ENCODE measurements at regions not wholly inside any gene's neighbourhood (a gene's known extent, or its start where the extent isn't known, plus 50 kb on each side); places are given as distances from the start of the nearest gene placed in this dataset.

- no peak overlapping the region for H3K9ac ChIP-seq
- no peak overlapping the region for H3K4me3 ChIP-seq (ENCODE audit: low read depth, low read length)
- H3K9me3 ChIP-seq (ENCODE audit: control insufficient read depth, low read length) = no peaks in the 10 kb centered on the region
- no peak for TF ChIP-seq CTCF (IDR thresholded peaks at IDR 0.05)
- H3K79me2 ChIP-seq = no peaks in the 10 kb centered on the region
- H3K36me3 ChIP-seq (ENCODE audit: control insufficient read depth, insufficient read depth, low read length) = no peaks in the 10 kb centered on the region
- no peak overlapping the region for H2AFZ ChIP-seq
- H3K27me3 ChIP-seq (ENCODE audit: control insufficient read depth, insufficient read depth, low read length) = no peaks in the 10 kb centered on the region
- H3K27ac ChIP-seq = no peak overlapping the region
- H3K4me1 ChIP-seq = no peaks in the 10 kb centered on the region
- no peak overlapping the region for H3K4me2 ChIP-seq (ENCODE audit: low read length)
These were observed 164.3 kb downstream of the MTRR start for GRCh38 chr5:8033261-8033660.

- H3K4me2 ChIP-seq (ENCODE audit: low read length) = no peak overlapping the region
- H3K4me1 ChIP-seq = no peaks in the 10 kb centered on the region
- no peaks in the 10 kb centered on the region for H3K27me3 ChIP-seq (ENCODE audit: control insufficient read depth, insufficient read depth, low read length)
- no peak for TF ChIP-seq CTCF (IDR thresholded peaks at IDR 0.05)
- no peaks in the 10 kb centered on the region for H3K9me3 ChIP-seq (ENCODE audit: control insufficient read depth, low read length)
- no peak overlapping the region for H3K9ac ChIP-seq
- H3K36me3 ChIP-seq (ENCODE audit: control insufficient read depth, insufficient read depth, low read length) = no peaks in the 10 kb centered on the region
- H2AFZ ChIP-seq = no peak overlapping the region
- H3K27ac ChIP-seq = no peak overlapping the region
- H3K79me2 ChIP-seq = no peaks in the 10 kb centered on the region
- no peak overlapping the region for H3K4me3 ChIP-seq (ENCODE audit: low read depth, low read length)
These were observed 165.9 kb downstream of the MTRR start for GRCh38 chr5:8034852-8035251.

GRCh38 chr5:8048920-8049319, 180.0 kb downstream of the MTRR start:
- no peak overlapping the region for H3K4me2 ChIP-seq (ENCODE audit: low read length)
- H3K27ac ChIP-seq = no peak overlapping the region
- TF ChIP-seq CTCF (IDR thresholded peaks at IDR 0.05) = no peak
- H3K4me3 ChIP-seq (ENCODE audit: low read depth, low read length) = no peak overlapping the region
- H3K4me1 ChIP-seq = no peaks in the 10 kb centered on the region
- no peak overlapping the region for H2AFZ ChIP-seq
- no peaks in the 10 kb centered on the region for H3K9me3 ChIP-seq (ENCODE audit: control insufficient read depth, low read length)
- no peak overlapping the region for H3K9ac ChIP-seq
- no peaks in the 10 kb centered on the region for H3K27me3 ChIP-seq (ENCODE audit: control insufficient read depth, insufficient read depth, low read length)
- no peaks in the 10 kb centered on the region for H3K36me3 ChIP-seq (ENCODE audit: control insufficient read depth, insufficient read depth, low read length)
- H3K79me2 ChIP-seq = no peaks in the 10 kb centered on the region

- TF ChIP-seq CTCF (IDR thresholded peaks at IDR 0.05) = no peak
- H3K4me2 ChIP-seq (ENCODE audit: low read length) = no peak overlapping the region
- H2AFZ ChIP-seq = no peak overlapping the region
- no peaks in the 10 kb centered on the region for H3K4me1 ChIP-seq
- H3K27ac ChIP-seq = no peak overlapping the region
- no peaks in the 10 kb centered on the region for H3K79me2 ChIP-seq
- H3K36me3 ChIP-seq (ENCODE audit: control insufficient read depth, insufficient read depth, low read length) = no peaks in the 10 kb centered on the region
- no peaks in the 10 kb centered on the region for H3K27me3 ChIP-seq (ENCODE audit: control insufficient read depth, insufficient read depth, low read length)
- no peaks in the 10 kb centered on the region for H3K9me3 ChIP-seq (ENCODE audit: control insufficient read depth, low read length)
- H3K4me3 ChIP-seq (ENCODE audit: low read depth, low read length) = no peak overlapping the region
- H3K9ac ChIP-seq = no peak overlapping the region
These were observed 181.7 kb downstream of the MTRR start for GRCh38 chr5:8050616-8051175.

- H2AFZ ChIP-seq = no peak overlapping the region
These were observed 184.3 kb downstream of the MTRR start for GRCh38 chr5:8053270-8053669.

More at GRCh38 chr5:8053270-8053669, 184.3 kb downstream of the MTRR start:
- Histone ChIP-seq H3K4me2 (ENCODE audit: low read length) (no peak overlapping the region), H3K4me1 (no peaks in the 10 kb centered on the region), H3K4me3 (ENCODE audit: low read depth, low read length) (no peak overlapping the region), H3K79me2 (no peaks in the 10 kb centered on the region), H3K9ac (no peak overlapping the region), H3K27me3 (ENCODE audit: control insufficient read depth, insufficient read depth, low read length) (no peaks in the 10 kb centered on the region), H3K36me3 (ENCODE audit: control insufficient read depth, insufficient read depth, low read length) (no peaks in the 10 kb centered on the region), H3K9me3 (ENCODE audit: control insufficient read depth, low read length) (no peaks in the 10 kb centered on the region), H3K27ac (no peak overlapping the region)
- no peak for TF ChIP-seq CTCF (IDR thresholded peaks at IDR 0.05)

All from parathyroid adenoma (tissue), 2 donors.